HCT116 (cell line): ENCODE measurements at regions not wholly inside any gene's neighbourhood (a gene's known extent, or its start where the extent isn't known, plus 50 kb on each side); places are given as distances from the start of the nearest gene placed in this dataset.

ENCODE experiments used
- ATAC-seq: fragments of 200-7000 bp; cut with Tn5 transposase; 2 replicates; pipeline ENCODE4 v1.9.1; 2020; ENCODE audit warnings: mild to moderate bottlenecking, moderate library complexity
- BruUV-seq: library from RNA; stranded (reverse); fragments of 400-500 nt; replicated peaks from 2 replicates; lab custom pipeline; 2021; lab: Mats Ljungman, UMichigan
- CTCF ChIA-PET: fragments of 300-600 bp; sonication (Branson Sonifier 250); formaldehyde crosslinking; loops from one replicate; lab custom pipeline; 2021; ENCODE audit warnings: antibody characterized with exemption; lab: Charles Lee
- POLR2A ChIA-PET: fragments of 300-600, 350-600 bp; sonication (Branson Sonifier 250); formaldehyde crosslinking; loops from one replicate; lab custom pipeline; 2021; ENCODE audit warnings: antibody characterized with exemption; lab: Charles Lee
- RAD21 ChIA-PET, 2 experiments: fragments of 300-600 bp; sonication (Branson Sonifier 250); formaldehyde crosslinking; loops; one replicate each; lab custom pipeline; 2023; ENCODE audit warnings: low total read pairs in 2 of 2; ENCODE audit not compliant: uncharacterized antibody in 2 of 2, unreplicated experiment in 2 of 2, low non-redundant PET in 1 of 2; lab: Charles Lee
- DNase-seq: peaks from one replicate; pipeline ENCODE4 v3.0.0-alpha.2; 2010; ENCODE audit warnings: low read depth, low spot score
- H2AFZ ChIP-seq: fragments of 200-600 bp; shearing (Covaris generic), sonication (generic); 2 replicates; pipeline ENCODE4 v1.6.1; 2017; ENCODE audit warnings: low read depth, mixed run types, mixed read lengths, antibody characterized with exemption, low read length; ENCODE audit not compliant: poor library complexity, severe bottlenecking
- H3K27ac ChIP-seq: 2 replicates; pipeline ENCODE4 v1.5.1; 2012; ENCODE audit warnings: low read depth, low read length
- H3K27me3 ChIP-seq: fragments of 200-600 bp; sonication (generic); 2 replicates; pipeline ENCODE4 v1.6.1; 2016; ENCODE audit warnings: mixed run types, low read length, mixed read lengths; ENCODE audit not compliant: insufficient read depth
- H3K36me3 ChIP-seq, 2 experiments: fragments of 200-500 bp in 1 of 2; fragments of 200-600 bp in 1 of 2; sonication (Bioruptor generic) in 1 of 2; sonication (generic) in 1 of 2; 2 replicates each; pipeline versions ENCODE4 v1.5.1 to v1.6.1; 2014 to 2016; ENCODE audit warnings: low read length in 2 of 2, inconsistent platforms in 1 of 2, mixed read lengths in 1 of 2, mixed run types in 1 of 2; ENCODE audit not compliant: insufficient read depth in 2 of 2, control insufficient read depth in 1 of 2
- H3K4me1 ChIP-seq, 2 experiments: fragments of 200-600 bp in 1 of 2; sonication (generic) in 1 of 2; 2 replicates each; pipeline versions ENCODE4 v1.5.1 to v1.6.1; 2012 to 2017; ENCODE audit warnings: low read length in 2 of 2, inconsistent platforms in 1 of 2, mild to moderate bottlenecking in 1 of 2, mixed read lengths in 1 of 2, mixed run types in 1 of 2, moderate library complexity in 1 of 2; ENCODE audit not compliant: insufficient read depth in 2 of 2, control insufficient read depth in 1 of 2
- H3K4me2 ChIP-seq: fragments of 200-600 bp; sonication (generic); 2 replicates; pipeline ENCODE4 v1.6.1; 2017; ENCODE audit warnings: mixed run types, low read length, mixed read lengths
- H3K4me3 ChIP-seq, 2 experiments: fragments of 200-600 bp in 1 of 2; sonication (generic) in 1 of 2; replicated peaks in 1 of 2; 2 replicates each; pipeline ENCODE4 v1.5.1; 2011 to 2016; ENCODE audit warnings: low read length in 2 of 2, control low read depth in 1 of 2, low read depth in 1 of 2, mild to moderate bottlenecking in 1 of 2, mixed read lengths in 1 of 2, mixed run types in 1 of 2
- H3K79me2 ChIP-seq: fragments of 200-600 bp; sonication (generic); 2 replicates; pipeline ENCODE4 v1.6.1; 2017; ENCODE audit warnings: mild to moderate bottlenecking, mixed run types, low read length, moderate library complexity, mixed read lengths; ENCODE audit not compliant: insufficient read depth
- H3K9ac ChIP-seq: fragments of 200-600 bp; sonication (generic); 2 replicates; pipeline ENCODE4 v1.6.1; 2016; ENCODE audit warnings: low read length, mixed read lengths
- H3K9me2 ChIP-seq: fragments of 200-600 bp; sonication (generic), shearing (Covaris generic); 2 replicates; pipeline ENCODE4 v1.6.1; 2017; ENCODE audit warnings: mixed run types, mild to moderate bottlenecking, moderate library complexity; ENCODE audit not compliant: insufficient read depth
- H3K9me3 ChIP-seq, 2 experiments: fragments of 200-500 bp in 1 of 2; fragments of 200-600 bp in 1 of 2; sonication (Bioruptor generic) in 1 of 2; sonication (generic) in 1 of 2; 2 replicates each; pipeline ENCODE4 v1.6.1; 2014 to 2017; ENCODE audit warnings: low read length in 2 of 2, mixed read lengths in 2 of 2, inconsistent platforms in 1 of 2, low read depth in 1 of 2, mild to moderate bottlenecking in 1 of 2, mixed run types in 1 of 2, moderate library complexity in 1 of 2; ENCODE audit not compliant: control insufficient read depth in 1 of 2, insufficient read depth in 1 of 2
- H4K20me1 ChIP-seq: fragments of 200-600 bp; sonication (generic), shearing (Covaris generic); 2 replicates; pipeline ENCODE4 v1.6.1; 2017; ENCODE audit warnings: mixed run types, mild to moderate bottlenecking, moderate library complexity; ENCODE audit not compliant: insufficient read depth
- CBX3 ChIP-seq: IDR thresholded peaks from 2 replicates; pipeline ENCODE4 v1.6.1; 2012; ENCODE audit warnings: low read depth
- EGR1 ChIP-seq: IDR thresholded peaks from 2 replicates; pipeline ENCODE4 v1.6.1; 2012; ENCODE audit warnings: low read depth
- EZH2 ChIP-seq: fragments of 200-600 bp; sonication (generic); IDR thresholded peaks from 2 replicates; pipeline ENCODE4 v1.6.1; 2017; ENCODE audit warnings: antibody characterized with exemption, mixed run types
- EZH2phosphoT487 ChIP-seq: fragments of 200-600 bp; IDR thresholded peaks from 2 replicates; pipeline ENCODE4 v1.6.1; 2018; ENCODE audit warnings: antibody characterized with exemption, borderline replicate concordance
- JUND ChIP-seq: IDR thresholded peaks from 2 replicates; pipeline ENCODE4 v1.6.1; 2012
- RAD21 ChIP-seq: IDR thresholded peaks from 2 replicates; pipeline ENCODE4 v1.6.1; 2012; ENCODE audit warnings: low read depth, mild to moderate bottlenecking
- SIN3A ChIP-seq: IDR thresholded peaks from 2 replicates; pipeline ENCODE4 v1.6.1; 2012; ENCODE audit warnings: low read depth
- SRF ChIP-seq: IDR thresholded peaks from 2 replicates; pipeline ENCODE4 v1.6.1; 2012; ENCODE audit warnings: low read depth
- YY1 ChIP-seq: IDR thresholded peaks from 2 replicates; pipeline ENCODE4 v1.6.1; 2011; ENCODE audit warnings: low read length, low read depth, moderate library complexity, mild to moderate bottlenecking; ENCODE audit not compliant: insufficient replicate concordance; ENCODE audit errors: extremely low read depth
- ZNF274 ChIP-seq: fragments of 200-500 bp; sonication (Bioruptor generic); IDR thresholded peaks from 2 replicates; pipeline ENCODE4 v1.6.1; 2014; ENCODE audit warnings: mild to moderate bottlenecking, low read depth, low read length, inconsistent platforms
- intact Hi-C: fragments of 100-400 bp; cut with micrococcal nuclease; formaldehyde crosslinking; loops from 2 replicates; pipeline ENCODE4 v1.10.0; 2022
- TF ChIP-seq, protein P1 (sequence below), 3 experiments: fragments of 200-600 bp in 1 of 3; sonication (generic) in 1 of 3; IDR thresholded peaks in 2 of 3; conservative IDR thresholded peaks in 1 of 3; 2 replicates each; pipeline ENCODE4 v1.5.1; 2012 to 2017; ENCODE audit warnings: low read depth in 2 of 3, low read length in 2 of 3, antibody characterized with exemption in 1 of 3, borderline replicate concordance in 1 of 3, control low read depth in 1 of 3, mild to moderate bottlenecking in 1 of 3, mixed read lengths in 1 of 3, mixed run types in 1 of 3, moderate library complexity in 1 of 3; ENCODE audit not compliant: insufficient read depth in 1 of 3

DNA sequence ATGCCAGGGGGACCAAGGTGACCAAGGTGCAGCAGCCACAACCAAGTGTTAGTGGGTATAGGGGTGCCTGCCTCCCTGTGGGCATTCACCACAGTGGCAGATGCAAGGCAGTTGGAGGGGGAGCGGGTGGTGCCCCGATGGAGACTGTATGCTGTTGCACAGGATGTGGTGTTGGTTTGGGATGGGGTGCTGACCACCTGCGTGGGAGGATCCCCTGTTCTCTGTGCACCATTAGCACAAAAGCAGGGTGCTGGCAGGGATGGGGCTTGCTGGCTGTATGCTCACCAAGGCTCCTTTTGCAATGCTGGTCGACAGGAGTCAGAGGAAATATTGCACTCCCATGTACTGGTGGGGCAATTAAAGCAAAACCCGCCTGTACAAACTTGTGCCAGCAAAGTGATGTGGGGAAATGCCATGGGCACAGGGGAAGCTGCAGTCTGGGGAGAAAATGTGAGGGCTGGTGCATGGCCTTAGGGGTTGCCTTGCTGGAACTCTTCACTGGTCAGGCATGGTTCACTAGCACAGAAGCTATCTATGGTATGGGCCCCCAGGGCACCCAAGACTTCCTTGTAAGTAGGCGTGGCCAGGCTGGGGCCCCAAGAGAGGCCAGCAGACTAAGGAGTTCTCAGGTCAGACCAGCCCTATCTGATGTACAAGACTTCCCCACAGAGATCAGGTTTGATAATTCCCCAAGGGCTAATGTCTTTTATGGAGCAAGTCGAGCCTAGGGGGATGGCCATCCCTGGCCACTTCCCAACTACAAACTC lies 51.9 kb upstream of the GNAT3 start:
- no peak overlapping the region for H3K4me2 ChIP-seq
- POLR2A ChIA-PET: no interaction called here
- no peaks in the 10 kb centered on the region for H4K20me1 ChIP-seq

More for the DNA sequence above, 51.9 kb upstream of the GNAT3 start:
- Histone ChIP-seq H3K27me3 (no peaks in the 10 kb centered on the region), H3K4me1 (no peaks in the 10 kb centered on the region), H2AFZ (no peak overlapping the region), H3K9me3 (no peaks in the 10 kb centered on the region; a peak in 1 of 4 replicates), H3K27ac (no peak overlapping the region), H3K9ac (no peak overlapping the region), H3K79me2 (no peaks in the 10 kb centered on the region), H3K9me2 (no peaks in the 10 kb centered on the region), H3K4me3 (no peak overlapping the region), H3K36me3 (no peaks in the 10 kb centered on the region)
- TF ChIP-seq JUND (no peak), YY1 (no peak), SIN3A (no peak), RAD21 (no peak), CBX3 (no peak), EGR1 (no peak), SRF (no peak), EZH2 (no peak), EZH2phosphoT487 (no peak), ZNF274 (no peak)
- TF ChIP-seq, protein P1, sequence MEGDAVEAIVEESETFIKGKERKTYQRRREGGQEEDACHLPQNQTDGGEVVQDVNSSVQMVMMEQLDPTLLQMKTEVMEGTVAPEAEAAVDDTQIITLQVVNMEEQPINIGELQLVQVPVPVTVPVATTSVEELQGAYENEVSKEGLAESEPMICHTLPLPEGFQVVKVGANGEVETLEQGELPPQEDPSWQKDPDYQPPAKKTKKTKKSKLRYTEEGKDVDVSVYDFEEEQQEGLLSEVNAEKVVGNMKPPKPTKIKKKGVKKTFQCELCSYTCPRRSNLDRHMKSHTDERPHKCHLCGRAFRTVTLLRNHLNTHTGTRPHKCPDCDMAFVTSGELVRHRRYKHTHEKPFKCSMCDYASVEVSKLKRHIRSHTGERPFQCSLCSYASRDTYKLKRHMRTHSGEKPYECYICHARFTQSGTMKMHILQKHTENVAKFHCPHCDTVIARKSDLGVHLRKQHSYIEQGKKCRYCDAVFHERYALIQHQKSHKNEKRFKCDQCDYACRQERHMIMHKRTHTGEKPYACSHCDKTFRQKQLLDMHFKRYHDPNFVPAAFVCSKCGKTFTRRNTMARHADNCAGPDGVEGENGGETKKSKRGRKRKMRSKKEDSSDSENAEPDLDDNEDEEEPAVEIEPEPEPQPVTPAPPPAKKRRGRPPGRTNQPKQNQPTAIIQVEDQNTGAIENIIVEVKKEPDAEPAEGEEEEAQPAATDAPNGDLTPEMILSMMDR (IDR thresholded peaks at IDR 0.05 in 2 of 3, conservative IDR thresholded peaks at IDR 0.05 in 1 of 3; ENCODE audit: borderline replicate concordance in 1 of 3, insufficient read depth in 1 of 3, low read depth in 2 of 3, low read length in 2 of 3): no peak
- RAD21 ChIA-PET: no interaction called here
- no peak for ATAC-seq
- no TSS peak for BruUV-seq
- CTCF ChIA-PET: no interaction called here
- intact Hi-C loops: no loop called here
- no peak for DNase-seq
